HCT116 (cell line): ENCODE measurements at regions not wholly inside any gene's neighbourhood (a gene's known extent, or its start where the extent isn't known, plus 50 kb on each side); places are given as distances from the start of the nearest gene placed in this dataset.

Experiments used
- ATF3 ChIP-seq: IDR thresholded peaks from 2 replicates; pipeline ENCODE4 v1.6.1; 2012
- CTCF ChIP-seq, 3 experiments: fragments of 200-600 bp in 1 of 3; sonication (generic) in 1 of 3; IDR thresholded peaks in 2 of 3; conservative IDR thresholded peaks in 1 of 3; 2 replicates each; pipeline ENCODE4 v1.5.1; 2012 to 2017; ENCODE audit warnings: low read depth in 2 of 3, low read length in 2 of 3, antibody characterized with exemption in 1 of 3, borderline replicate concordance in 1 of 3, control low read depth in 1 of 3, mild to moderate bottlenecking in 1 of 3, mixed read lengths in 1 of 3, mixed run types in 1 of 3, moderate library complexity in 1 of 3; ENCODE audit not compliant: insufficient read depth in 1 of 3
- EZH2 ChIP-seq: fragments of 200-600 bp; sonication (generic); IDR thresholded peaks from 2 replicates; pipeline ENCODE4 v1.6.1; 2017; ENCODE audit warnings: antibody characterized with exemption, mixed run types

- no peak for TF ChIP-seq ATF3
- no peak for TF ChIP-seq CTCF (IDR thresholded peaks at IDR 0.05 in 2 of 3, conservative IDR thresholded peaks at IDR 0.05 in 1 of 3; ENCODE audit: borderline replicate concordance in 1 of 3, insufficient read depth in 1 of 3, low read depth in 2 of 3, low read length in 2 of 3)
- TF ChIP-seq EZH2, result no peak
Measured at GRCh38 chrX:36575670-36576069, 432.5 kb upstream of the FAM47C start.
